Neural progenitor cell (in vitro differentiated cells): ENCODE measurements at regions not wholly inside any gene's neighbourhood (a gene's known extent, or its start where the extent isn't known, plus 50 kb on each side); places are given as distances from the start of the nearest gene placed in this dataset.

Experiments
- DNase-seq: peaks from one replicate; pipeline ENCODE4 v3.0.0-alpha.2; 2016; ENCODE audit warnings: low spot score
- H2AFZ ChIP-seq: fragments of 200-600 bp; sonication (generic); replicated peaks from 2 replicates; pipeline ENCODE4 v1.6.1; 2016; ENCODE audit warnings: antibody characterized with exemption
- H3F3A ChIP-seq: fragments of 200-600 bp; sonication (generic); 2 replicates; pipeline ENCODE4 v1.6.1; 2016; ENCODE audit warnings: antibody characterized with exemption, low read depth
- H3K27ac ChIP-seq: fragments of 200-600 bp; sonication (generic); 2 replicates; pipeline ENCODE4 v1.5.1; 2016; ENCODE audit warnings: mild to moderate bottlenecking
- H3K27me3 ChIP-seq: fragments of 200-600 bp; sonication (generic); 2 replicates; pipeline ENCODE4 v1.6.1; 2016; ENCODE audit warnings: mild to moderate bottlenecking, moderate library complexity
- H3K36me3 ChIP-seq: fragments of 200-600 bp; sonication (generic); 2 replicates; pipeline ENCODE4 v1.5.1; 2016
- H3K4me1 ChIP-seq: fragments of 200-600 bp; sonication (generic); 2 replicates; pipeline ENCODE4 v1.6.1; 2016; ENCODE audit warnings: mixed run types
- H3K4me2 ChIP-seq: fragments of 200-600 bp; sonication (generic); 2 replicates; pipeline ENCODE4 v1.6.1; 2016
- H3K4me3 ChIP-seq: fragments of 200-600 bp; sonication (generic); 2 replicates; pipeline ENCODE4 v1.5.1; 2016
- H3K79me2 ChIP-seq: fragments of 200-600 bp; sonication (generic); 2 replicates; pipeline ENCODE4 v1.6.1; 2016; ENCODE audit warnings: low read depth
- H3K9ac ChIP-seq: fragments of 200-600 bp; sonication (generic); 2 replicates; pipeline ENCODE4 v1.6.1; 2016
- H3K9me3 ChIP-seq: fragments of 200-600 bp; sonication (generic); 2 replicates; pipeline ENCODE4 v1.5.1; 2016; ENCODE audit warnings: low read depth
- H4K20me1 ChIP-seq: fragments of 200-600 bp; sonication (generic); 2 replicates; pipeline ENCODE4 v1.6.1; 2016; ENCODE audit warnings: low read depth
- H3K27ac Mint-ChIP-seq: 3 replicates; pipeline ENCODE4 v1.8.0; 2021; ENCODE audit warnings: mixed read lengths
- H3K27me3 Mint-ChIP-seq: 2 replicates; pipeline ENCODE4 v1.8.0; 2022; ENCODE audit warnings: low read depth, mild to moderate bottlenecking, inconsistent platforms, moderate library complexity, mixed read lengths; ENCODE audit not compliant: insufficient read depth
- H3K36me3 Mint-ChIP-seq: 3 replicates; pipeline ENCODE4 v1.8.0; 2021; ENCODE audit warnings: mixed read lengths
- H3K4me1 Mint-ChIP-seq: 3 replicates; pipeline ENCODE4 v1.8.0; 2021; ENCODE audit warnings: mixed read lengths
- H3K4me3 Mint-ChIP-seq: 3 replicates; pipeline ENCODE4 v1.8.0; 2021; ENCODE audit warnings: mild to moderate bottlenecking, moderate library complexity, mixed read lengths
- H3K9me3 Mint-ChIP-seq: 3 replicates; pipeline ENCODE4 v1.8.0; 2020; ENCODE audit warnings: mixed read lengths
- CTCF ChIP-seq: fragments of 200-600 bp; sonication (generic); IDR thresholded peaks from 2 replicates; pipeline ENCODE4 v1.5.1; 2017; ENCODE audit warnings: antibody characterized with exemption, mild to moderate bottlenecking
- EZH2 ChIP-seq: fragments of 200-600 bp; sonication (generic); IDR thresholded peaks from 2 replicates; pipeline ENCODE4 v1.6.1; 2017; ENCODE audit warnings: antibody characterized with exemption, mild to moderate bottlenecking, moderate library complexity
- EZH2phosphoT487 ChIP-seq: fragments of 200-600 bp; sonication (generic); IDR thresholded peaks from 2 replicates; pipeline ENCODE4 v1.6.1; 2017; ENCODE audit warnings: antibody characterized with exemption

- Histone ChIP-seq H4K20me1 (no peaks in the 10 kb centered on the region), H2AFZ (no peak overlapping the region), H3F3A (no peaks in the 10 kb centered on the region), H3K9ac (no peak overlapping the region), H3K27ac (no peak overlapping the region), H3K4me1 (peaks cover 3% of the 10 kb centered on the region), H3K79me2 (no peaks in the 10 kb centered on the region), H3K9me3 (no peaks in the 10 kb centered on the region), H3K4me2 (no peak overlapping the region), H3K27me3 (no peaks in the 10 kb centered on the region), H3K36me3 (no peaks in the 10 kb centered on the region), H3K4me3 (no peak overlapping the region)
- Mint-ChIP-seq H3K4me3 (no peak overlapping the region), H3K27me3 (peaks cover 4% of the 10 kb centered on the region), H3K36me3 (no peaks in the 10 kb centered on the region), H3K27ac (no peak overlapping the region), H3K9me3 (no peaks in the 10 kb centered on the region), H3K4me1 (peaks cover 10% of the 10 kb centered on the region)
- TF ChIP-seq EZH2phosphoT487 (no peak), CTCF (no peak), EZH2 (no peak)
- no peak for DNase-seq
These were observed 361.7 kb downstream of the INSC start for GRCh38 chr11:15476371-15476917.

- Histone ChIP-seq H2AFZ (no peak overlapping the region), H3K27me3 (no peaks in the 10 kb centered on the region), H3F3A (no peaks in the 10 kb centered on the region), H3K36me3 (no peaks in the 10 kb centered on the region), H3K4me3 (no peak overlapping the region), H4K20me1 (no peaks in the 10 kb centered on the region), H3K9ac (no peak overlapping the region), H3K4me1 (no peaks in the 10 kb centered on the region), H3K27ac (no peak overlapping the region), H3K4me2 (no peak overlapping the region), H3K79me2 (no peaks in the 10 kb centered on the region), H3K9me3 (no peaks in the 10 kb centered on the region)
- Mint-ChIP-seq H3K4me3 (no peak overlapping the region), H3K27ac (no peak overlapping the region), H3K4me1 (no peaks in the 10 kb centered on the region), H3K27me3 (no peaks in the 10 kb centered on the region), H3K36me3 (no peaks in the 10 kb centered on the region), H3K9me3 (no peaks in the 10 kb centered on the region)
- no peak for DNase-seq
- no peak for TF ChIP-seq EZH2
- TF ChIP-seq EZH2phosphoT487: no peak
- TF ChIP-seq CTCF: no peak
These were observed 367.1 kb downstream of the INSC start for GRCh38 chr11:15481871-15482270.

GRCh38 chr11:15483205-15483604 lies 368.5 kb downstream of the INSC start:
- H3K4me3 ChIP-seq: no peak overlapping the region
- no peaks in the 10 kb centered on the region for H3K36me3 ChIP-seq
- no peak overlapping the region for H2AFZ ChIP-seq
- H3K9me3 ChIP-seq: no peaks in the 10 kb centered on the region
- TF ChIP-seq CTCF (no peak), EZH2 (no peak), EZH2phosphoT487 (no peak)
- Mint-ChIP-seq H3K27ac (no peak overlapping the region), H3K27me3 (no peaks in the 10 kb centered on the region), H3K4me1 (no peaks in the 10 kb centered on the region), H3K4me3 (no peak overlapping the region), H3K9me3 (no peaks in the 10 kb centered on the region), H3K36me3 (no peaks in the 10 kb centered on the region)
- H3F3A ChIP-seq: no peaks in the 10 kb centered on the region
- no peak overlapping the region for H3K4me2 ChIP-seq
- DNase-seq: no peak
- H3K4me1 ChIP-seq: no peaks in the 10 kb centered on the region
- H3K27ac ChIP-seq: no peak overlapping the region
- H3K79me2 ChIP-seq: no peaks in the 10 kb centered on the region
- H4K20me1 ChIP-seq: no peaks in the 10 kb centered on the region
- H3K9ac ChIP-seq: no peak overlapping the region
- no peaks in the 10 kb centered on the region for H3K27me3 ChIP-seq
